HG03432 (cell line): ENCODE measurements at regions not wholly inside any gene's neighbourhood (a gene's known extent, or its start where the extent isn't known, plus 50 kb on each side); places are given as distances from the start of the nearest gene placed in this dataset.

ENCODE experiments used
- ATAC-seq: cut with Tn5 transposase; IDR thresholded peaks from one replicate; pipeline ENCODE4 v1.9.1; 2021; ENCODE audit warnings: mild to moderate bottlenecking, moderate library complexity; ENCODE audit not compliant: unreplicated experiment

GRCh38 chr2:65864619-65865018 lies 432.2 kb upstream of the SPRED2 start:
- ATAC-seq, result no peak

DNA sequence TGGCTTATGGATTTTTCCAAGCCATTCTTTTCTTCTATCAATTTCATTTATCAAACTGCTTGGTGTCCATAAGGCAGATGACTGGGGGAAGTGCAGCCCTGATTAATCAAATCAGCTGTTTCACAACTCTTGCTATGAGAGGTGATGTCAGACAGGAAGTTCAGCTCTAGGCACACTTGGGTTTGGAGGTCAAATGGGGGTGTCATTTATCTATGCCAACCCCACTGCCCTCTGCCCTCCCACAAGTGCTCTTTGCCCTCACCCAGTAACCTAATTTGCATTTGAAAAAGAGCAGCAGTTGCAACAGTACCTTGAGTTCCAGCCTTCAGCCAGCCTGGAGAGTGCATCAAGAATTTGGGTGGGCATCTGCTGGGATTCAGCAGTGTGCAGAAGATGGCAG lies 431.3 kb upstream of the SPRED2 start:
- no peak for ATAC-seq

GRCh38 chr2:65856928-65857327 lies 424.5 kb upstream of the SPRED2 start:
- no peak for ATAC-seq

DNA sequence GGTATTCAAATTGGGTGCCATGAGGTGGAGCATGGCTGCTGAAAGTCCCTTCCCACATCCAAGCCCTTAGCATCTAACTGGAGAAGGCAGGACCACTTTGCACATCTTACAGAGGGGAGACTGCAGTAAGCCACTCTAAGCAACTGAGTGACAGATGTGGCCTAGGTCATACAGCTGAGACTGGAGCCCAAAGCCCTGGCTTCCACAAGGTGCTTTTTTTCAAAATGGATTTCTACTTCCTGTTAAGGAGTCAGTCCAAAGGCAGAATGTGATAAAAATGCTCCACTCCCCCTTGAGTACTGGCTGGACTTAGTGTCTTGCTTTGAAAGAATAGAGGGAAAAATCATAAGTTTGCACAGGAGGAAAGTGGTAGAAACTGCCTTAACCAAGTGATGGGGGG lies 424.0 kb upstream of the SPRED2 start:
- no peak for ATAC-seq

GRCh38 chr2:65850695-65851094 lies 418.3 kb upstream of the SPRED2 start:
- ATAC-seq, result no peak

DNA sequence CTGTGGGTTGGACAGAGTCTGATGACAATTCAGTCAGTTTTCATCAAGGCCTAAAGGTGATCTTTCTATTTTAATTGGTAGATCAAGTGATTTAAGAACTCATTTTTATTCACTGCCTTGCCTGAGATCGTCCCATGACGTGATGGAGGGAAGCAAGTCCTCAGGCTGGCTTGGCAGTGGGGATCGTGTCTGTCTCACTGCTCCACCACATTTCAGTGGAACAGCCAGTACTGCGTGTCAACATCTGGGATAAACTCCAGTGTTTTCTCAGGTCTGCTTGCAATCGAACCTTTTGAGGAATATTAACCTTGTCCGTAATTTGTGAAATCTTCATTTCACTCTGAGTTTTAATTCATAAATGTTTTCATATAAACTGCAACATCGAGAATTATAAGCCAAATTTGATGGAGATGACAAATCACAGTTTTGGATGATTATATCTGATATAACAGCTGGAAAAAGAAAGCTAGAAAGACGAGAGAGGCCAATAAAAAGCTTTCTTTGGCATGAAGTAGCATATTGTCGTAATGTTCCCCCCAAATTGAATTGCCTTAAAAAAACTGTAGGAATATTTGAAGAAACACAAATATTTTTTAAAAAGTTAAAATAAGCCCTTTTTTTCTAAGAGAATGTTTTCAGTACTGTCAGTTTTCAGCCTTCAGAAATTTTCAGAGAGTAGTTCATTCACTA lies 414.7 kb upstream of the SPRED2 start:
- no peak for ATAC-seq

DNA sequence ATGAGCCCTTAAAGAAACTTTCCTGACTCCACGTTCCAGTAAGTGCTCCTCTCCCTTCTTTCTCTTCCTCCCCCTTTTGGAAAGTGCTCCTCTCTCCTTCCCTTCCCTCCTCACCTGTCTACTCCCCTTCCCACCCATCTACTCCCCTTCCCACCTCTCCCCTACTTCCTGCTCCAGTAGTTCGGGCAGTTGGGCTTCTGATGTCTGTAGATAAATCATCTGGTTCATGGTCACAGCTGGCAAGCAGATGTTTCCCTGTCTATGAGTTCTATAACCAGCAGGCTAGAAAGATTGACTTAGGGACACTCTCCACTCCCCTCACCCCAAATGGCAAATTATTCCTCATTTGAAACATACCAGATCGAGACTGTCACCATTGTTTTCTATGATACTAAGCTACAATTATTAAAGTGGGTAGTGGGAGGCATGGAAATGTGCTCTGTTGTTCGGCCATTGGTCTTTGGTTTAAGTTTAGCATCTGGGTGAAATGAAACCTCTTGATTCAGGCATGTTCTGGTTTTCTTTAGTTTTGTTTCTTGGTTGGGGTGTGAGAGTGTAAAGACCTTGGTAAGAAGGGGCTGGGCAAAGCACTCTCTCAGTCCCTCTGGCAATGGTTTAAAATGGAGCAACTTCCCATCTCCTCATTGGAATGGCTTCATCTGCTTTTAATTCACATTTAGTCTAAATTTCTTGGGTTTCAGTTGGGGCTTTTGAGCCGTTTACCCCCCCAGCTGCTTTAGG lies 413.2 kb upstream of the SPRED2 start:
- ATAC-seq, result no peak

DNA sequence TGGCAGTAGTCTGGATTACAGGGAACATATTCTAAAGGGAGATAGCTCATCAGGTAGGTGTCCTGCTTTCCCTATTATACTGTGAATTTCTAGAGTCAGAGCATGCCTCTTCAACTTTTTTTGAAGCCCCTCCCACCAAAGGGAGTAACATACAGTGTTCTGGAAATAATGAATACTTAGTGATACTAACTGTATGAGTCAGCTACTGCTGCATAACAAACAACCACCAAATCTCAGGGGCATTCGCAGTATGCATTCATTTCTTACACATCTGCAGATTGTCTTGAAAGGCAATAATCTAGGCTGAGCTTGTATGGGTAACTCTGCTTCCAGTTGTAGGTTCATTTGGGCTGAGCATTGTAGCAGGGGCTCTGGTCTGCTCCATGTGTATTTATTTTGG lies 409.7 kb upstream of the SPRED2 start:
- no peak for ATAC-seq

GRCh38 chr2:65835975-65836549 lies 403.7 kb upstream of the SPRED2 start:
- ATAC-seq, result no peak

DNA sequence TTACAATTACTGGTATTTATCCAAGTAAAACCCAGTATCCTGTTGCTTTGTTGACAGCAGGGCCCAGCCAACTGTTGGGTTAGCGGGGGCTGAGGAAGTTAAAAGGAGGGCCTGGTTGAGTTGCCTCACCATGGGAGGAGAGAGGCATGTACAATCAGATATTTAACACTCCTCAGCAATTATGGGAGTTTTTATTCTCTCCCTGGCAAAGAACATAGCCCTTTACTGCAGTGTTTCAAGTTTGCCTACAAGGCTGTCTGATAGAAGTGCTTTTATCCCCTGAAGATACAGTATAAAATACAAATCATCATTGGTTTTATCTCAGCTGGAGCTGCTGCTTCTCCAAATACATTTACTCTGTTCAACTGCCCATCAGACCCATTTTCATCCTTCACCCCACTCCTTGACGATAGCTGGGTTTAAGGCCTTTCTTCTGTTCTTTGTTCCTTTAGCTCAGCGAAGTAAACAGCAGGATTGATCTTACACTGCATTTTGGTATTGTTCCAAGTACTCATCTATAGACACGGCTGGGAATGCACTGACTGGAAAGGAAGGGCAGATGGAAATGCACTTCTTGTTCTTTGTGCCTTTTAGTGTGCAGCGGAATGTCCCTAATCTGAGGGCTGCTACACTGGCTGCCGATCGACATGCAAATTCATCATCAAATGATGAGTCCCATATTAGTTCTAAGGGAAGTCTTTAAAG lies 402.5 kb upstream of the SPRED2 start:
- ATAC-seq, result no peak

DNA sequence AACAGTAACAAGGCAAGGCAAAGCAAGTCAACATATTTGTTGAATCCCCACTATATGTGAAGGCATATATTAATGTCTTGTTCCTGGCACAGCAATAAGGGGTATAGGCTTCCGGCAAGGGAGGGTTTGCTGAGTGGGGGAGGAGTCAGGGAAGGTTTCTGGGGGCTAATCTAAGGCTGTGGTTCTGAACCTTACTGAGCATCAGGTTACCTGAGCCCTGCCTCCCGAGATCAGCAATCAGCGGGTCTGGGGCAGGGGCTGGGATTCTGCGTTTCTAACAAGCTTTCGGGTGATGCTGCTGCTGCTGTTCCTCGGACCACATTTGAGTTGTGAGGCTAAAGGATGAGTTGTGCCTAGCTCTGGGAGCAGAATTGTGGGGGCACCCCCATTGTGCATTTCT lies 401.7 kb upstream of the SPRED2 start:
- ATAC-seq, result no peak

- no peak for ATAC-seq
Measured at GRCh38 chr2:65831509-65831908, 399.1 kb upstream of the SPRED2 start.

DNA sequence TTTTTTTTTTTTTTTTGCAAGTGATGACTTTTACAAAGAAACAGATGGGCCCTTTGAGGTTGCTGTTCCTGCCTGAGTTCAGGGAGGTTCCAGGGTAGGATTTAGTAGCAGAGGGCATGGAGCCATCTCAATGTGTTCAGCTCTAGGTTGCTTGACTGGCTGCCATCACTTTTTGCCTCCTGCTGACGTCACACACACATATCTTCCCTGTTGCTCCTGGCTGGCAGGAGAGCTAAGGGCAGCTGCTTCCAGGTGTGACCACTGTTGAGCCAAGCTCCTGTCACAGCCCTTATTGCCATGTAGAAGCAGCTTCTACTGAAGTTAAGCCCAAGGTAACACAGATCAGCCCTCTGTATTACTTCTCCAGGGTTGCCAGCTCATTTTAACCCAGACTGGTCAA lies 394.2 kb upstream of the SPRED2 start:
- no peak for ATAC-seq

DNA sequence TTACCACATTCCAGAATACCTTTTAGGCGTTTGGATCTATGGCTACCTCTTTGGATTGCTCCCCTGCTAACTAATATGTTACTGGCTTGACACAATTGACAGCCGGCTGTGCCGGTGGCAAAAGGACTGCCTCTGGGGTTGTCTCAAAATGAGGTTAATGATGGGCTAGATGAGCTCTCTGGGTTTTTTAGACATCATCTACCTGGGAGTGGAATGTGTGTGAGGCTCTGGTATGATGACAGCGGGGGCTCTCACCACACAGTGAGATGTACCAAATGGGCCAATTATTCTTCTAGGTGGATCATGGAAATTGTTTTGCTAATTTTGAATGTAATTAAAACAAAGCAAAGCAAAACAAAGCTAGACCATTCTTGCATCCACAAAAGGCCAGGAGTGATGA lies 391.1 kb upstream of the SPRED2 start:
- ATAC-seq, result no peak

- ATAC-seq, result no peak
Measured at GRCh38 chr2:65820454-65820853, 388.1 kb upstream of the SPRED2 start.

DNA sequence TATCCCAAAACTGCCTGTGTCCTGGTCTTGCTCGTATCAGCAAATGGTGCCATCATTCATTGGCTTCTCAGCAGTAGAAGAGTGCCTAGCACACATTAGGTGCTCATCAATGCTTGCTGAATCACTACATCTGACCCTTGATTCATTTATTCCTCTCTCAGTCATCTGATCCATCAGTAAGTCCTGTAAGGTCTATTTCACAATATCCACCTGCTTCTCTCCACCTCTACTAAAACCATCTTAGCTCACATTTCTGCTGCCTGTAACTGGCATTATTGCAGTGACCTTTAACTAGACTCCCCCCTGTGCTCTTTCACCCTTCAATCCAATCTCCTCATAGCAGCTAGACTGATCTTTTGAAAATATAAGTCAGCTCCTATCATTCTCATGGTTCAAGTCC lies 387.6 kb upstream of the SPRED2 start:
- ATAC-seq, result no peak

DNA sequence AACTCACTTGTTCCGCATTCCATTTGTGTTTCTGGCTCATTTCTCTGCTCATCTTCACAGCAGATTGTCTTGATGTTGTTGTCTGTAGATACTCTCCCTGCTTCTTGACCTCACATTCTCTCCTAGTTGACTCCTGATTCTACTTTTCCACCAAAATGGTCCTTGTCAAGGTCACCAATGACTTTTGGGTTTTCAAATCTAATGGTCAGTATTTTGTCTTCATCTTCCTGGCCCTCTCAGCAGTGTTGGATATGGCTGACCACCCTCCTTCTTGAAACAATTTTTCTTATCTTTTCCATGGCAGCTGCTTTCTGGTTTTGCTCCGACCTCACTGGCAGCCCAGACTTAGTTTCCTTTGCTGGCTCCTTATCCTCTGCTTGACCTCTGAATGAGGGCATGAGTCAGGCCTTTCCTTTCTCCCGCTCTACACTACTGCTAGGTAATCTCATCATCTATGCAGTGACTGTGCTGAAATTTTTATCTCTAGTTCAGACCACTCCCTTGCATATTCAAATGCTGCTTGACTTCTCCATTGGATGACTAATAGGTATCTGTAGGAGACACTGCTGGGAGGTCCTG lies 386.6 kb upstream of the SPRED2 start:
- ATAC-seq, result no peak

DNA sequence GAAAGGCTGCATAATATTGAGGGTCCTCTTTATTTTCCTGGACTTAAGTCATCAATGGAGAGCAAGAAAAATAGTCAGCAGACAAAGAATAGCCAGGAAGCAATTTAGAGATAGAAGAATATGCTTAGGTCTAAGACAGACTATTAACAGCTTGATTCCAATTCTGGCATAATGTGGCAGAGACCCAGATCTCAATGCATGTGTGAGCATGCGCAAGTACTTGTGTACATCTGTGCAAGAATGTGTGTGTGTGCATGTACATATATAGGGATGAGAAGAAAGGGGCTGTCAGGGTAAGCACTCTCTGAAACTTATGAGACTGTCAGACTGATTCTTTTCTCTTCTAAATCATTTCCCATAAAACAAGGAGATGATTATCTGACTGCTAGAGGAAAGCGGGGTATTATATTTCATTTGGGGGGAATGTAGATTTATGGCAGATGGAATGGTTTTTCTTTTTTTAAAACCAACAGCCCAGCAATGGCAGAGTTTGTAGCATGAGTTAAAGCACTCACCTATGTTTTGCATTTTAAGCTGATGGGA lies 381.3 kb upstream of the SPRED2 start:
- ATAC-seq, result no peak

DNA sequence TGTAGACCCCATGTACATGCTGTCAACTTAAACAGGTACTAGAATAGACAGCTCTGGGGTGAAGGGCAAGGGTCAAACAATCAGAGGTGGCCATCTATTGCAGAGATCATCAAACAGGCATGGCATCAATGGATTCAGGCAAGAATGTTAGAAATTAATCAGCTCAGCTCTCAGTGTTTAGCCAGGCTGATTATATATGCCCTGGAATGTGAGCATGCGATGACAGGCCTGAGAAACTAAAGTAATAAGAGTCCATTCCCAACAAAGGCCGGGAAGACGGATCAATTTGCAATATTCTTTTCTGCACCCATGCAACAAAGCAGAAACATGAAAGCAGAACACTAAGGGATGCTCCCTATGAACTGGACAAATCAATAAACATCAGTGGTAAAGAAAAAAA lies 380.5 kb upstream of the SPRED2 start:
- no peak for ATAC-seq

DNA sequence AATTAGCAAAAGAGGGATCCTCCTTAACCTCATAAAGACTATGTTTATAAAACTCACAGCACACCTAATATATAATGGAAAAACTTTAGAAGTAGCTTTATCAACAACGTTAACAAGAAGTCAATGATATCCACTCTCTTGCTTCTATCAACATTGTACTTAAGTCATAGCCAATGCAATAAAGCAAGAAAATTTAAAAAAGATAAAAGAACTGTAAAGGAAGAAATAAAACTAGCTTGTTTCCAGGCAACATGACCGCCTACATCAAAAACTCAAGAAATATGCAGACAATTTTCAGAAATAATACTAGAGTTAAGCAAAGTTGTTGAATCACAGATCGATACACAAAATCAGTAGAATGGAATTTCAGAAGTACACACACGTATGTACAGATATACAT lies 375.5 kb upstream of the SPRED2 start:
- no peak for ATAC-seq

GRCh38 chr2:65804777-65805176 lies 372.4 kb upstream of the SPRED2 start:
- no peak for ATAC-seq
